HG03025 (cell line): ENCODE measurements at regions not wholly inside any gene's neighbourhood (a gene's known extent, or its start where the extent isn't known, plus 50 kb on each side); places are given as distances from the start of the nearest gene placed in this dataset.

ENCODE experiments used
- ATAC-seq: cut with Tn5 transposase; IDR thresholded peaks from one replicate; pipeline ENCODE4 v1.9.1; 2021; ENCODE audit warnings: mild to moderate bottlenecking, moderate library complexity; ENCODE audit not compliant: unreplicated experiment, low FRiP score

DNA sequence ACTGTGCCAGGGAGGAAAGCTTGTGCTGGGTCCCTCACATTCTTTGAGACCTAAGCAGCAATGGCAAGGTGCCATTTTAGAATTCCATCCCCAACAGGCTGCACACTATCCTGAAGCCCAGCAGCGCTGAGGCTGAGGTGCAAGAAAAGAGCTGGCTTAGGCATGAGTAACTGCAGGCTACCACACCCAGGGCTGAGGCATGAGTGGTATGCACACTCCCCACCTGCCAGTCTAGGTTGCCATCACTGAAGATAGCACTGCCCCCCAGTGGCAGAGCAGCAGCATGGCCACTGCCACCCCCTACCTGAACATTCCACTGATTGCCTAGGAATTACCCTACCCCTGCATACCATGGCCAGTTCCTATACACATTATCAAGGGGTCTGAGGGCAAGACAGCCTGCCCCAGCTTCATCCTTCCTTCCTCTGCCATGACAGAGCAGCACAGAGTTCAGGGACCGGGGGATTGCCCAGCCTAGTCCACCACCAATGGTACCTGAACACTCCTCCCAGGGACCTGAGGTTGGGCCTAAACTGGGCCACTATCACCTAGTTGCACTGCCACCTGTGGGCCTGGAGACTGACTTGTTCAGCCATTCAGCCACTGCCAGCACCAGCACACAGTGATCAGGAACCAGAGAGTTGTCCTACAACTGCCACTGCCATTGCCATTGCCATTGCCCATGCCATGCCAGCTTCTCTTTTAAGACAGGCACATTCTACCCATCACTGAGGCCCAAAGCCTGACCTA lies 129.8 kb downstream of the SATB1 start:
- ATAC-seq: peak; percentile 93

DNA sequence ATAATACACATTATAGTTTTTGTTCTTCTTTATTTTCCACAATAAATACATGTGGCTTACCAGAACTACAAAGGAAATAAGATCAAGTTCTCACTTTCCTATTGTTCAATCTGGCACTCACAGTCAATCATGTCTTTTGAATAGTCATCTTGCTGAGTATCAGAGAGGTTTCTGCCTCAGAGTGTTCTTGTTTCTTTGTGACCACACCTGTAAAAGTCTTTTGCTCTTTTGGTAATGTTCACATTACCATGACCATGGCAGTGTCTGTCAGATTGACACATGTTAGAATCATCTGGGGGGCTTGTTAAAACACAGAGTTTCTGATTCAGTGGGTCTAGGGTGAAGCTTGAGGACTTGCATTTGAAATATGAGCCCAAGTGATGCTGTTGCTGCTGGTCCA lies 135.0 kb downstream of the SATB1 start:
- no peak for ATAC-seq

DNA sequence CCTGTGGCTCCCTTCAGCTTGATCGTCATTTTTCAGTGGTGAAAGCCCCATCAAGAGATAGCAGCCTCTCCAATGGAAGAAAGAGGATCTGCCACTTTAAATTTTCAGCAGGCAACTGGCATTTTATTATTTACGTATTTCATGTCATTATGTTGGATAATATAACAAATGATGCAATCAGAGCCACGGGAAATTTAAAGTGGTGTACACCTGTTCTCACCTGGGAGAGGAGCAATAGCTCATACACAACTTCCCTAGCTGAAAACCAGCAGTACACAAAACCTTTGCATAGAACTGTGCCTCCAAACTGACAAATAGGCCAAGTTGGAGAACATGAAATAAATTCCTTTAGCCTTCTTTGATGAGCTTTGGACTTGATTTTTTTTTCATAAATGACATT lies 136.9 kb downstream of the SATB1 start:
- no peak for ATAC-seq

DNA sequence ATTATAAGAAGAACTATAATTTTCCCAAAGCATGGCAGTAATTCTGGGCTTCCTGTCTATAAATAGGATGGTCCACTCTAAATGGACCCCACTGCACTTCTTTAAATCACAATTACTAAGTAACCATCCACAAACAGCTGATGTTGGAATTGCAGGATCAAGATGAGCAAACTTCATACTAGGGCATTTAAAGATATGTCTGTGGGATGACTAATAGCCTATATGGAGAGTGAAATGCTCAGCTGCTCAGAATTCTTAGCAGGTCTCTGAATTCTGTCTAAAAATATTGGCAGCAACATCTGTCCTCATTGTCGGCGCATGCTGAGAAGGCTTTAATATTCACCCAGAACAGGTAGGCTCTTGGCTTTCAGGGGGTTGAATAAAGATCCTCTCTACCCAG lies 140.4 kb downstream of the SATB1 start:
- ATAC-seq: no peak

DNA sequence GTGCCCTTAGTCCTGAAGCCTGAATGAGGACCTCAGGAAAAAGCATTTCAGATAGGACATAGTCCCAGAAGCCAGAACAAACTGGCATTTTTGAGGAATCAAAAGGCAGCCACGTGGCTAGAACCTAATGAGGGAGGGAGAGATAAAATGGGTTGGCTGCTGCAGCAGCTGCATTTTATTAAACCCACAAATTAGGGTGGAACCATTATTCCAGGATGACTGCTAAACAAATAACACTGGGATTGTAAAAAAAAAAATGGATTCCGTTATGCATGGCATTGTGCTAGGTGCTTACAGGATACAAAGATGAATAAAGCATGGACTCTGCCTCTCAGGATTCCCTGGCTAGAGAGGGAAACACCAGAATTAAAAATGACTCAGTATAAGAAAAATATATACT lies 141.5 kb downstream of the SATB1 start:
- no peak for ATAC-seq

DNA sequence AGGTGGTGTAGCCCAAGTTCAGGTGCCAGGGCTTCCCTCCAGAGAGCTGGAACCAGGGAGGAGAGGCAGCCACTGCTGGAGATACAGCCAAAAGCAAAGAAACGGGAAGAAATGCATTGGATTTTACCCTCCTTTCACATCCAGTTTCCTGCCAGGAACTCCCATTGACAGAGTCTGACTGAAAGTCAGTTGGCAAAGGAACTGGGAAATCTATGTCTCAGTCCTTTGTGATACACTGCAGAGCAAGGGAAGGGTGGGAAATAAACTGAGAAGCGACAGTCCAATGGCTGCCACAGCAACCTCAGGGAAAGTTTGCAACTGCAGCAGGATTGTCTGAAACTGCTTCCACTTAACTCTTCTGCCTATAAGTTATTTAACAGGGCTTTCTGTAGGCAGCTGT lies 142.6 kb downstream of the SATB1 start:
- no peak for ATAC-seq

DNA sequence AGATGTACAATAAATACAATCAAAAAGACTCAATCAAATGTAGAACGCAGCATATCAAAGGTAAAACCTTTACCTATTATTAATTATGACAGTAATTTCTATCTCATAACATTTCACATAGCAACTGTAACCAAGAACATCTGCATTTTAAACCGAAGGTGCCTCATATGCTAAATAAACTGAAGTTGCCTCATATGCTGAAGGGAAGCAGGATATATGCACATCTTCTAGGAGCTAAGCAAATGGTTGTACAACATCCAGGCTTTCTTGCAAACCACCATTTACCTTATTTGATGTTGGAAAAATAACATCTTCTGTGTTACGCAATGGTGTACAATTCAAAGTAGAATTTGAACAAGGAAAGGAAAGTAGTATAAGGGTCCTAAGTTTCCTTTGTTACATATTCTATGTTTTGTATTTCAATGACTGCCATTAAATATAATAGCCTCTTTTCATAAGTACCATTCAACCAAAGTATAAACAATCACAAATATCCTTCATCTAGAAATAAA lies 145.9 kb downstream of the SATB1 start:
- no peak for ATAC-seq

DNA sequence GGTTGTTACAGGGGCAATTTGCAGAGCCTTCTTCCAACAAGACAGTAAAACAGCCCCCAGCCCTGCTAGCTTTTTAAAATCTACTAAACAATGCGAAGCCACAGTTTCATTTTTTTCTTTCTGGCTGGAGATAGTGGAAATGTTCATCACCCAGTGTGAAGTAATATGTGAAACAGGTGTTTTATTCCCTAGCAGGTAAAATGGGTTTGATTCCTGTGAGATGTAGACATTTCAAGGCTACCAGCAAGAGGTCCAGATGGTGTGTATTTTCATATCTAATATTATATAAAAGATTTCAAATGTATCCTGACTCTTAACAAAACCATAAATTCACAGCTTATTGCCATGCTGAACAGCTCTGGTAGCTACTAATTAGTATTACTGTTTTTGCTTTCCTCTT lies 160.3 kb downstream of the SATB1 start:
- ATAC-seq: no peak

DNA sequence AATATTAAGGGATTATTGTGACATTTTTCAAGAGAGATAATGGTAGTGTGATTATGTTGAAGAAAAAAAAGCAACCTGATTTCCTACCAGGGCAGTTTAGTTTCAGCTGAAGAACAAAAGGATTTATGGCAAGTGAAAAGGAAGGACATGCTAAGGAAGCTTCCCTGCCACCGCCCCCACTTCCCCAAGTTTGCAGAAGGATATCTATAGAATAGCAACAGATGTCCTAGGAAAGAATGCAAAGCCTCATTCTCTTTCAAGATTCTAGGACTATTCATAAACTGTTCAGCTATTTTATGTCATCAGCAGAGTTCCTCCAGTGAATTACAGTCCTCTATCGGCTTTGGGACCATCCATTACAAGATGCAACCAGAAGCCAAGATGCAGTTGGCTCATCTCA lies 160.8 kb downstream of the SATB1 start:
- no peak for ATAC-seq

DNA sequence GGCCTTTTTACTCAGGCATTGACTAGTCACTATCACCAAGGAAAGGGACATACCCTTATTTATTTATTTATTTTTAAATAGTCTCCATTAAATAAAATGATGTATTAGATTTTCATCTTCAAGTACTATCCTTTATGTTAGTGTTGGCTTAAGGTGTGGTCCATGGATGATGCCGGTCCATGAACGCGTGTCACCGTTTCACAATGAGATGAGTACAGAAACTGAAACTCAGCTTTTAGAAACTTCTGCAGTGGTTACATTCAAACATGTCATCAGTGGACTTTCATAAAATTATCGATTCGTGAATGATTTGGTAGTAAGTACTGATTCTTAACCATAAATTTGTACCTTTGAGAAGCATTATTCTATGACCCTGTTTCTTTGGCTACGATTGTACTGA lies 166.6 kb downstream of the SATB1 start:
- ATAC-seq: no peak

DNA sequence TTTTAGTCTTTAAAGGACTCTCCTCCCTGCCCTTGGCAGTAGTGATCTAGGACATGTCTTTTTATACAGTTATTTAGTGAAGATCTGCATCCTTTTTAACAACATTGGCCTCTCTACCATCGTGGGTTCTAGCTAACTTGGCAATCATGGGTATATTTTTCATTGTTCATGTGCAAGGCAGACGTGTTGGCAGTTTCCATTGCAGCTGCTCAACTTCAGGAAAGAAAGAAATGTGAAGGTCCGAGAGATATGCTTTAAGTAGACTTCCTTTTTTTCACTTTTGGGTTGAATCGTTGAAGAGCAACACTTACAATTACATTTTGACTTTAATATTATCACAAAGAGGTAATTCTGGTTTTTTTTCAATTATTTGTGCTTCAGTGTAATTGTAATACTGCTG lies 172.6 kb downstream of the SATB1 start:
- no peak for ATAC-seq

DNA sequence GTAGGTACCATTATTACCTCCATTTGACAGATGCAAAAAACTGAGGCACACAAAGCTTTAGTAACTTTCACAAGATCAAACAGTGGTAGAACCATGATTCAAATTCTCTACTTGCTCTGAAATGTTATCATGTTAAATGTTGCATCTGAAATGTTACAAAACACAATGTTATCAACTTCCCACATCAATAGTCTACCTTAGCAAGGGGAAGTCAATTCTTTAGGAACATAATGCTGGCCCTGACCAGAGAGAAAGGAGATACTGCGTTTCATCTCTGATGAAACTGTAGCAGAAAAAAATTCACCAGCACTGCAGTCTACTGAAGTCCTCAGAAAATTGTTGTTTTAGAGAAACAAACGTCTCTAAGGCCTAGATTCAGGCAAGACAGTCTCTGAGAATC lies 174.1 kb downstream of the SATB1 start:
- ATAC-seq: no peak

DNA sequence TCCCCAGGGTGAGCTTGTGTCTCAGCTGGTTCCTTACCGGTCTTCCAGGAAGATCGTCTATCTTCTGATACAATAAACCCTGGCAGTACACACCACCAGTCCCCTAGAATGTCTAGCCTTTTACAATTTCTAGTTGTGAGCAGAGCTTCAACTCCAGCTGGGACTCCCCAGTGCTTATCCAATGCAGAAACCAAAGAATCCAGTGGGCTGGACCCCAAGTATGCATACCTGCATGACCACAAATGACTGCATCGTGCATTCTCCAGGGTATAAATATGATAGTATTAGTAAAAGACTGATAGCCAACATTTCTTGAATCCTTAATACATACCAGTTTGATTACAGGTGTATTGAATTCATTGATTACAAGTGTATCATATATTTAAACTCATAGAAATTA lies 176.0 kb downstream of the SATB1 start:
- ATAC-seq: no peak

DNA sequence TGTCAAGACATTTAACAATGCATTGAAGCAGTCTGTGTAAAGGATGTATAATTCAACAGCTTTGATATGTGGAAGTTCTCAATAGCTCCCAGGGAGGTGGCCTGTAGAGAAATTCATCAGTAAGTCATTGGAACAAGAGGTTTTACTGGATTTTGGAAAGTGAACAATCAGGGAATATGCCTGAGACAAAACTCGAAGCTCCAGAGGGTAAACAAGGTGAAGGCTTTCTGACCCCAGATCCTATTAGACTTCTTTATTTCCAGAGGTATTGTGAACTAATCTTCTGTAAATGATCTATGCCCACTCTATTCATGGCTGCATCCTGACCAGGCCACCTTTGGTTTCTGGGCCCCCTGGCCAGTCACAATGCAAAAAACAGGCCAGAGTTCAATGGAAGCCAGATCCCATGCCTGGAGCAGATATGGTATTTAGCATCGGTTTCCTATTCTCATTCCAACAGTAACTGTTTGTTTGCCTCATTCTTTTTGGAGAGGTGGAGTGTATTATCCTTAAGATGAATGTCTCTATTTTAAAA lies 177.3 kb downstream of the SATB1 start:
- ATAC-seq: no peak

DNA sequence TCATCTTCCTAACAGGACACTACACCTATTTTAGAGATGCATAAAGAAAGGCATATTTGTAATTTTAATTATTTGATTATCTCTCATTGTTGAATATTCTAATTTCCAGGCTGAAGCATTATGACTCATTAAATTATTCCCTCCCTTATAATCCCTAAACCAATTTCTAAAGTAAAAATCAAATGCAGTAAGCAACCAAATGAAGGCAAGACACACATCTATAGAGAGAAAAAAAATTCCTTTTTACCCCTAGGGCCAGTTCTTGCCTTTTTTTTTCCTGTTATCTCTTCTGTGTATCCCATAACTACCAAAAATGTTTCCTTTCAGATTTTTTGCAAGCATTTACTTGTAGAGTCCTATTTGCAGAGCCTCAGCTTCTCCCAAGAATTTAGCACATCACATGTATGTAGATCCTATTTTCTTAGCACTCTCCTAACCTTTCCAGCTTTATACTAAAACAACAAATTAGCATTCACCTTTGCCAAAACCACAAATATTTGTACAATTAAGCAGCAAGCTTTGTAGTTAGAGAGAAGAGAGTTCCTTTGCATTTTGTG lies 177.9 kb downstream of the SATB1 start:
- ATAC-seq: no peak

DNA sequence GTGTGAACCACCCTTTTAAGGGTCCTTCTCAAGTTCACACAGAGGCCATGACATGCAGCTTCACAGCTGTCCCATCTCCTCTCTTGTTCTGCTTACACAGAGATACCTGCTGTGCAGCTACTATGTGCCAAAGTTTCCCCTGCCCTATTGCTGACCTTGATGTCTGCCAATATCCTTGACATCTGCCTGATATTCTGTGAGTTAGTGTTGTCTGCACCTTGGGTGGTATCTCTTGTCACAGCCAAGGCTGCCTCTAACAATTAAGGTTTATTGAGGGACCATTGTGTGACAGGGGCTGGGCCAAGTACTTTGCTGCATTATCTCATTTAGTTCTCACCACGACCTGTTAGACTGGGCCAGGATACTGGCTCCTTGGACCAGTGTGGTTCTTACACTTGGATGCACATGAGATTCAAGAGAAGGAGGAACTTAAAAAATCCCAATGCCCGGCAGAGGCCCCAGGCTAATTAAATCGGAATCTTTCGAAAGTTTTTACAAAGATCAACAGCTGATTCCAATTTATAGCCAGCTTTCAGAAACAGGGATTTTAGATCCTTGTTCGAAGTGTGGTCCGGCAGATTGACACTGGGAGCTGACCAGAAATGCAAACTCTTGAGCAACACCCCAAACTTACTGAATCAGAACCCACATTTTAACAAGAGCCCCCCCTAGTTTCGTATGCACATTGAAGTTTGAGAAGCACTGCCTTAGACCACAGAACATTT lies 178.6 kb downstream of the SATB1 start:
- no peak for ATAC-seq

DNA sequence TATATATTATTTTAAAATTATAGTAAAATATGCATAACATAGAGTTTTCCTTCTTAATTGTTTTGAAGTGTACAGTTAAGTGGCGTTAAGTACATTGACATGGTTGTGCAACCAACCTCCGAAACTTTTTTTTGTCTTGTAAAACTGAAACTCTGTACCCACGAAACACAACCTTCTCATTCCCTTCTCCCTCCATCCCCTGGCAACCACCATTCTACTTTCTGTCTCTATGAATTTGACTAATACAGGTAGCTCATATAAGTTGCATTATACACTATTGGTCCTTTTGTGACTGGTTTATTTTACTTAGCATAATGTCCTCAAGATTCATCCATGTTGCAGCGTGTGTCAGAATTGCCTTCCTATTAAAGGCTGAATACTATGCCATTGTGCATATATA lies 179.4 kb downstream of the SATB1 start:
- no peak for ATAC-seq

DNA sequence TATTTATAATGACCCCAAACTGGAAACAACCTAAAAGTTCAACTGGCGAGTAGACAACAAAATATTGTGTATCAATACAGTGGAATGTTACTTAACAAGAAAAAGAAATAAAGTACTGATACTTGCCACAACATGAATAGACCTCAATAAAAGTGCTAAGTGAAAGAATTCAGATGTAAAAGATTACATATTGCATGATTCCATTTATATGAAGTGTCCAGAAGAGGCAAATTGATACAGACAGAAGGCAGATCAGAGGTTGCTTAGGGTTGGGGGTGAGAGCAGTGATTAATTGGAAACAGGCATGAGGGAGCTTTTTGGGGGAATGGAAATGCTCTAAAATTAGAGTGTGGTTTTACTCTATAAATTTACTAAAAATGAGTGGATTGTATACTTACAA lies 183.3 kb downstream of the SATB1 start:
- no peak for ATAC-seq

DNA sequence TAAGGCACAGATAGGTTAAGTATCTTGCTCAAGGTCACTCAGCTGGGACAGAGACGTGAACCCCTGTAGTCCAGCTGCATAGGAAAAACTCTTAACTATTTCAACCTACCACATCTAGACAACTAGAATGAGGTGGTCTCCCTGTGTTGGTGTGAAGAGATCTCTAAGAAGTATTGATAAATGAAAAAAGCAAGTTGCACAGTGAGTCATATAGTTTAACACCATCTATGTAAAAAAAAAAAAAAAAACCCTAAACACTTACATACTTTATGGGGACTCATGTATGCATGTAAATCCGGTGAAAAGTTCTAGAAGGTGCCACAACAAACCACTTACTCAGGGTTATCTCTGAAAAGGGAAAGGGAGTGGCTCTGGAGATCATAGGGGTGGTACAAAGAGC lies 185.5 kb downstream of the SATB1 start:
- ATAC-seq: no peak

DNA sequence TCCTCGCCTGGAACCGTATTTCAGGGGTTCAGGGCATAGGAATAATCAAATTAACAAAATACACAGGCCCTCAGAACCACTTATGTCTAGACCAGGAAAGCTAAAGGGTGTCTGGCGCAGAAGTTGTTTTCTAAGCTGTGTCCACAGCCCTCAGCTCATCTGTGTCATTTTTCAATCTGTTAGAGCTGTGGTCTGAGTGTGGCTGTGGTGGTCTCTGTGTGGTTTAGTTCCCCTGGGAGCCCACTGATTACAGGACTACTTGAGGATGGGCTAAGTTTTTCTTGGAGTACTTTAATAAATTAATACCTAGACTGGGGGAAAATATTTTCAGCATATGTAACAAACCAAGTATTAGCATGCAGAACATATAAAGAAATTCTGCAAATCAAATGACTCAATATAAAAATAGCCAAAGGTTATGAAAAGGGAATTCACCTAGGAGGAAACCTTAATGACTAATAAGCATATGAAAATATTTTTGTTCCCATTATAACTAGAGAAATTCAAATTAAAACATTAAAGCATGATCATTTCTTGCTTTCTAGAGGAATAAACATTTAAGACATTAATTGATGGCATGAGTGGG lies 186.3 kb downstream of the SATB1 start:
- ATAC-seq: no peak

DNA sequence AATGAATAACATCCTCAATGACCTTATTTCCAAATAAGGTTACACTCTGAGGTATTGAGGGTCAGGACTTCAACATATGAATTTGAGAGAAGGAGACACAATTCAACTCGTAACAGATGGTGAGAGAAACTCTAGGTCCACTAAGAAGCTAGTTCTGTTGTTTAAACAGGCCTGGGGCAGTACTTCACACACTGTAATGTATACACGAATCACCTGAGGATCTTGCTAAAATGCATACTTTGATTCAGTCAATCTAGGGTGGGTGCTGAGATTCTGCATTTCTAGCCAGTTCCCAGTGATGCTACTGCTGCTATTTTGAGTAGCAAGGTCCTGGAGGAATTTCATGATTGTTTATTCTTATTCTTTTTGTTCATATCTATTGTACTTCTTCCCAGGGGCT lies 186.8 kb downstream of the SATB1 start:
- ATAC-seq: no peak
